Keratinocyte (primary cell): ENCODE measurements at regions not wholly inside any gene's neighbourhood (a gene's known extent, or its start where the extent isn't known, plus 50 kb on each side); places are given as distances from the start of the nearest gene placed in this dataset.

ENCODE experiments used
- CTCF ChIP-seq, 3 experiments: IDR thresholded peaks in 1 of 3; conservative IDR thresholded peaks in 1 of 3; optimal IDR thresholded peaks in 1 of 3; 2 replicates in 2 of 3; 3 replicates in 1 of 3; pipeline versions ENCODE3 to v1.5.1; 2011; ENCODE audit warnings: low read length in 3 of 3, mild to moderate bottlenecking in 3 of 3, moderate library complexity in 2 of 3, control low read depth in 1 of 3, inconsistent platforms in 1 of 3; ENCODE audit not compliant: insufficient read depth in 2 of 3; ENCODE audit errors: extremely low read depth in 1 of 3
- EZH2 ChIP-seq: IDR thresholded peaks from one replicate; pipeline ENCODE4 v1.6.1; 2012; ENCODE audit warnings: inconsistent platforms, mild to moderate bottlenecking, low read length, moderate library complexity

- TF ChIP-seq EZH2 (no peak), CTCF (optimal IDR thresholded peaks at IDR 0.05 in 1 of 3, IDR thresholded peaks at IDR 0.05 in 1 of 3, conservative IDR thresholded peaks at IDR 0.05 in 1 of 3; ENCODE audit: extremely low read depth in 1 of 3, insufficient read depth in 2 of 3, low read length in 3 of 3) (no peak)
Measured at GRCh38 chr20:48010623-48011022, 225.3 kb upstream of the SULF2 start.
